Stimulated activated CD8-positive, alpha-beta memory T cell treated with anti-CD3 and anti-CD28 coated beads, Interleukin-15, amount 100 ng/mL, for 24 hours (primary cell): ENCODE measurements at regions not wholly inside any gene's neighbourhood (a gene's known extent, or its start where the extent isn't known, plus 50 kb on each side); places are given as distances from the start of the nearest gene placed in this dataset.

Experiments used
- DNase-seq: peaks from one replicate; pipeline ENCODE4 v3.0.0-alpha.2; 2020; ENCODE audit warnings: low read depth

DNA sequence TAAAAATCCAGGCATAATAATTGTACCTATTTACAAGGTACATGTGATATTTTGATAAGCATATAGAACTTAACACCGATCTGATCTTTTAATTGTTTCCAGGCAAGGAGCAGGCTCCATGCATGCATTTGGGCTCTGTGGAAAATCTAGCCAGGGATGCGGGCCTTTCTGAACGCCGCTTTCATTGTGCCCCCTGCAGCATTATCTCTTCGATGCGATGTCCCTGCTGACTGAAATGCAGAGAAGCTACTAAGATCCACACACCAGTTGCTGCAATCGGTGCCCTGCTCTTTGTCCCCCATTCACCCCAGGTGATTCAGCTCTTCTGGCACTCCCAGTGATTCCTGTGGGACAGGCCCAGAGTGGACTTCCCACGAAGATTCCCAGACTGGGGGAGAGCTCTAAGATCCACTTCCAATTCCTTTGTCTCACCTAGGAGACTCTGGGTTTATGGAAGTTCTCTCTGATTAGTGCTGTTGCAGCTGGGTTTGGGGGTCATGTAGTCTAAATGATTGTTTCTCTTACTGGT is 254.3 kb upstream of the AGA start:
- DNase-seq = no peak

DNA sequence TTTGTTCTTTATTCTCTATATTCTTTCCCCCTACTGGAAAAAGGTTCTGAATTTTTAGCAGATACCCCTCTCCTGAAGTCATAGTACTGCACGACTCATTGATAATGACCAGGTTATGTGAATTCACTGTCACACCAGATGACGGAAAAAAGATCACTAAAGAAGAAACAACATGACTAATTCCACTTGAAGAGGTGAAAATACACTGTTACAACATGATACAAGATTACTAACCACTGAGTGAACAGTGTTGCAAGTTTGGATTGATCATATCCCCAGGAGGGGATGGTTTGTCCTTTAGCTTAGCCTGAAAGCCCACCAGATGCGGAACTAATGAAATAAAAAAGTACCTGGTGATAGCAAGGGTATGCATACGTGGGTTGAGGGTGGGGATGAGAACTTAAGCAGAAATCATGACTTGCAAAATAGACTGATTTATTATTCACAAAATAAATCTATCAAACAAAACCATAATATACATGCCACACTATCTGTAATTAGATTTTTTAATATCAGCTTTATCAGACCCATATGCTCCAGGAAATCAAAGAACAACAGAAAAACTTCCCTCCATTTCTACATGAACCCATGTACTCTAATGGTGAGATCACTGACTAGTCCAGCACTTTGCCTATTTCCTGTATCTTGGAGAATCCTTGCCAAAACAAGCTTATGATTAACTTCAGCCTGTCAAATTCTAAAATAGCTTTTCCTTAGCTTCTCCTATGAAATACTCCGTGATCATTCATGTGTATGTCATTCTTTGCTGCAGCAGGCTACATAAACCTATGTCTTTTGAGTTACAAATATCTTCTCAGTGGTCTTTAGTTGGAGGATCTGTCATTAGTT is 257.4 kb upstream of the AGA start:
- no peak for DNase-seq

DNA sequence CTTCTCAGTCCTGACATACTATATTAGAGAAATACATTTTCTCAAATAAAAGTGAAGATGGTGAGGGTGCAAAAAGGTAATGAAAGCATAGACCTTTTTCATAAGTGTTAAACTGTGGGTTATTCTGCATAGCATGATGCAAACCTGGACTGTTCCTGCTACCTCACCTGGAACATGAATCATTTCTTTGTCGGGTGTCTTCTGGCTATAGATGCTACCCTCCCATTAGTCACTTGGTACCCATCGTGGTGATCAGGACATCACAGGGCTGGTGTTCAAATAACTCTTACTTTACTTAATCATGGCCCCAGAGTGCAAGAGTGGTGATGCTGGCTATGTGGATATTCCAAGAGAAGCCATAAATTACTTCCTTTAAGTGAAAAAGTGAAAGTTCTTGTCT is 264.7 kb upstream of the AGA start:
- no peak for DNase-seq

GRCh38 chr4:177713454-177713853 is 271.2 kb upstream of the AGA start:
- DNase-seq = no peak

DNA sequence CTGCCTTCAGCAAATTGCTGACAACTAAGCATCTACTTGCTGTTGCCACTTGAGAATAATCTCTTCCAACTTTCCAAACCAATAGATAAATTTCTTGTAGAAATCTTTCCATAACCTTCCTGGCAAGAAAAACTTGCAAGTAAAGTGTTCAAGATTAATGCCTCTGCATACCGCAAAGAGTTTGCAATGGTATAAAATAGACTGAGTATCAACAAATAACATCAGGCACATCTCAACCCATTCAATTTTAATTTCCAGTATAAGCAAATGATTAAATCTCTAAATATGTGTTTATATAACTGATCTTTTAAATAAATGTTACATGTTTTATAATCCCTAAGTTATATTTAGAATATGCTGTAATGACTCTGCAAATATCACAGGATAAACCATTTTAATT is 275.2 kb upstream of the AGA start:
- no peak for DNase-seq

GRCh38 chr4:177718514-177718913 is 276.3 kb upstream of the AGA start:
- DNase-seq = no peak

GRCh38 chr4:177726111-177726510 is 283.9 kb upstream of the AGA start:
- DNase-seq = no peak

GRCh38 chr4:177728361-177729152 is 286.3 kb upstream of the AGA start:
- no peak for DNase-seq

- no peak for DNase-seq
Measured at GRCh38 chr4:177729681-177730080, 287.4 kb upstream of the AGA start.

DNA sequence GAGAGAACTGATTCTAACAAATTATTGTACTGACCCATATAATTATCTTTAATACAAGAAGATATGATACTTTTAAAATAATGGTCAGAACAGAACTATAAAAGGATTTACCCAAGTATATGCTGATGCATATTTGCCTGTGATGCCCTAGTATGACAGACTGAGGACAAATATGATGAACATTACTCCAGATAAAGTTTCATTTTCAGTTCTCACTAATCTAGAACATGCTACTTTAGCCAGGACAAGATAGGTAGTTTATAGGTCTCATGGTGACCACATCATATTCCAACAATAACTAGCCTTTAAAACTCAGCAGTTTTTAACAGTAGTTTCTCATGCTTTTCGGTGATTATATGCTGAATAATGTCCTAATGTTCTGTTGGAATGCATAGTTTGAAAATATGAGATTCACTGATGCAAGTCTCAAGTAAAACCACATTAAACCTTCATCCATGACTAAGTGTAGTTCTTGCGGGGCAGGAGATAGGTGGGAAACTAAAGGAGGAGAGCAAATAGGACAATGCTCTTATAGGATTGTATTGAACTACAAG is 295.2 kb upstream of the AGA start:
- no peak for DNase-seq

GRCh38 chr4:177740563-177740962 is 298.3 kb upstream of the AGA start:
- DNase-seq = no peak

DNA sequence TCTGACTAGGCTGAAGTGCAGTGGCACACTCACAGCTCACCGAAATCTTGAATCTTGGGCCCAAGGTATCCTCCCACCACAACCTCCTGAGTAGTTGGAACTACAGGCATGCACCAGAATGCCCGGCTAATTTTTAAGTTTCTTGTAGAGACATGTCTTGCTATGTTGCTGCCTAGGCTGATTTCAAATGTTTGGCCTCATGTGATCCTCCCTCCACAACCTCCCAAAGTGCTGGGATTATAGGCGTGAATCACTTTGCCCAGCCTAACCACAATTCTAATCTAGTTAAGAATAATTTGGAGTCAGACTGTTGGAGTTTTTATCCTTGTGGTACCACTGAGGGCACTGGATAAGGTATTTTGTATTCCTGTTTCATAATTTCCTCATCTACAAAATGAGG is 317.5 kb upstream of the AGA start:
- DNase-seq = no peak

DNA sequence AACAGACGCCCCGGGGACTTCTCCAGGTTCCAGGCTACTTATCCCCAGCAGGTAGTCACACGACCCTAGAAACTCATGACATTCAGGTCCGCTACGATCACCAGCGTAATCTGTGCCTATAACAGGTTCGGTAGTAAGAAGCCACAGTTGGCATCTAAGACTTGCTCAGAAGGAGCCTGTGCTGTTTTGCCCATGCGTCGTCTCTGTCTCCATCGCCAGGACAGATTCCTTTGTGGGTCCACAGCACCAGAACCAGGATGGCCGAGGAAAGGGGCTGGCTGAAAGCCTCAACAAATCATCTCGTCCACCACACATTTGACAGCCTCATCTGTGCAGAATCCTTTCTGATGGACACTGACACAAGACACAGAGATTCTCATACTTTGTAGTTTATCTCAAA is 319.5 kb upstream of the AGA start:
- no peak for DNase-seq

GRCh38 chr4:177769155-177769554 is 326.9 kb upstream of the AGA start:
- no peak for DNase-seq

- no peak for DNase-seq
Measured at GRCh38 chr4:177770776-177771175, 328.5 kb upstream of the AGA start.

GRCh38 chr4:177771645-177772044 is 329.4 kb upstream of the AGA start:
- no peak for DNase-seq

- no peak for DNase-seq
Measured at GRCh38 chr4:177778623-177779022, 336.4 kb upstream of the AGA start.

GRCh38 chr4:177785000-177785399 is 342.8 kb upstream of the AGA start:
- no peak for DNase-seq

GRCh38 chr4:177789610-177790009 is 347.4 kb upstream of the AGA start:
- no peak for DNase-seq

DNA sequence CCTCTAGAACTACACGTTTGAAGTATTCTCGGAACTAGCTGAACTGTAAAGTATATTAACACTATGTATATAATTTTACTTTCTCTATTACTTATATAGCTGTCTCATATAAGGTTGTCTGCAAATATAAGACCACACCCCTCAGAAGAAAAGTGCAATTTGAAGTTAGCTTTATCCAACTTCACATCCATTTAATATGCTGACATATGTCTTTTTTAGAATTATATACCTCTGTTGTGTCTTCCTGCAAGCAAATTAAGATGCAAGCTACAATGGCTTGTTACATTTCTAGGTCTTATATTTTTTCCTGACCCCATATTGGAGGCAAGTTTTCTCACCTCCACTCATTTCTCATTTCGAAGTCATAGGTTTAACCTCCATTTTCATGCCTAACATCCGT is 349.0 kb upstream of the AGA start:
- no peak for DNase-seq

DNA sequence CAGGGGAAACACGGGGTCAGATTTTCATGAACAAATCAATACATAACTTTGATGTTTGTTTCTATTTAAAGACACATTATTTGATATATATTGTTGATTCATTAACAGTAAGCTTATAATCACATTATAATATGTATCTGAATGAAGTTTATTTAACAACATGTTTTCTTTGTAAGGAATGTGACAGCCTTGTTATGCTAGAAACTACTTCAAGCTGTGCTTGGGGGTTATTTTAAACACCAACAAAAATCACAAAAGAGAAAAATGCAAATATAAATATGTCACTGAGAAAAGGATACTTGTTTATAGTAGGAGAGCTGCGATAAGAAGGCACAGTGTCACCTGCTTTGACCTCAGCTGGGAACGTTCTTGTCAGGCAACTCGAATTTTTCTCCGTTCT is 354.6 kb upstream of the AGA start:
- DNase-seq = no peak

DNA sequence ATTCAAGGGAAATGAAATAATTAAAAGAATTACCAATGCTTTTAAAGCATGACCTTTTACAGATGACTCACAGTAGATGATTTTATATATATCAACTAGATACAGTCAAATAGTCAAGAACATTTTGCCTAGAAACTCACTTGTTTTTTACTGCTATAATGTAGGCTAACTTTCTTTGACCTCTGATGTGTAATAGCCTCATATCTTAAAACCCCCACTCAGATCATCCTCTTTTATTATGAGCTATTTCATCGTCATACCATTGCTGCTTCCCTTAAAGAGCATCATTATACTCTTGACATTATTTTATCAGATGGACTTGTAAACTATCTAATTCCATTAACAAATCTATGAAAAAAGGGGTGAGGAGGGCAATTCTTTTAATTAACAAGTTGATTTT is 355.9 kb upstream of the AGA start:
- DNase-seq = no peak

DNA sequence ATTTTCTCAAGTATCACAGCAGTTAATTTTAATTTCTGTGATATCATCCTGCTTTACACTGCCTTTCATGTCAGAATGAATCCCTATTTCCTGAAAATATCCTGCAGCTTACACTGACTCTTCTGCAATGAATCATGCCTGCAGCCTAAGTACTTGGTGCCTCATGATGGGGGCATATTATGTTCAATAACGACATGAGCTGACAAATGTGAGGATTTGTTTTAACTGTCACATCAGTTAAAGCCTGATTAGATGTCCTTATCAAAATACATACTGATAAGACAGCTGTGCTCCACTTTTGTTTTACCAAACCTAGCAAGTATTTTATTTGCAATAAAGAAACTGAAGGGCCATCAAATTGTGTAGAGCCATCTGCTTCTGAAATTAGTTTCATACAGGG is 359.9 kb upstream of the AGA start:
- no peak for DNase-seq
